HCT116 (cell line): ENCODE measurements at regions not wholly inside any gene's neighbourhood (a gene's known extent, or its start where the extent isn't known, plus 50 kb on each side); places are given as distances from the start of the nearest gene placed in this dataset.

ENCODE experiments used
- EZH2 ChIP-seq: fragments of 200-600 bp; sonication (generic); IDR thresholded peaks from 2 replicates; pipeline ENCODE4 v1.6.1; 2017; ENCODE audit warnings: antibody characterized with exemption, mixed run types
- POLR2A ChIP-seq: IDR thresholded peaks from 2 replicates; pipeline ENCODE4 v1.7.0; 2011; ENCODE audit warnings: borderline replicate concordance; ENCODE audit not compliant: insufficient read depth, insufficient read length; ENCODE audit errors: extremely low read depth
- SRF ChIP-seq: IDR thresholded peaks from 2 replicates; pipeline ENCODE4 v1.6.1; 2012; ENCODE audit warnings: low read depth
- TF ChIP-seq, protein P1 (sequence below), 3 experiments: fragments of 200-600 bp in 1 of 3; sonication (generic) in 1 of 3; IDR thresholded peaks in 2 of 3; conservative IDR thresholded peaks in 1 of 3; 2 replicates each; pipeline ENCODE4 v1.5.1; 2012 to 2017; ENCODE audit warnings: low read depth in 2 of 3, low read length in 2 of 3, antibody characterized with exemption in 1 of 3, borderline replicate concordance in 1 of 3, control low read depth in 1 of 3, mild to moderate bottlenecking in 1 of 3, mixed read lengths in 1 of 3, mixed run types in 1 of 3, moderate library complexity in 1 of 3; ENCODE audit not compliant: insufficient read depth in 1 of 3

DNA sequence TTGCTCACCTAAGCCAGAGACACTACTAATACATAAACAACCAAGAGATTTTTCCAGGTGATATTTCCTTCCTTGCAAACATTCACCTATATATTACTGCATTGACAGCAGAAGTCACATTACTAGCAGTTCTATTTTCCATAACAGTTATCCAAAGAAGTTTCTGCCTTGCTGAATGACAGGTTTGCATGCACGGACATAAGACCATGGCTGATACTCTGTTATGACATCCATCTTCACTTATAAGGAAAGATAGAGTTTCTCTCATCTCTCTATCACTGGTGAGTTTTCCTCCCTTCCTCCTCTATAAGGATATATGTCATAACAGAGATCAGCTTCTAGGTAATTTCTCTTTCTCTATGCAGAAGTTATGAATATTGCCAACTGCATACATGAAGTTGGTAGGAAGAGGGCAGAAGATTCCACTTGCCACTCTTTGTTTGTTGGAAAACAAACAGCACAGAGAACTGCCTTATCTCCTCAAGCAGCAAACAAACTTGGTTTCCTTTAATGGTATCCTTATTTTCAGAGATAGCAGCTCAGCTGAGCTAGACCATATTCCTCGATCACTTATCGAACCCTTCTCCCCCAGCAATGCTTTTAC lies 557.0 kb downstream of the VRK1 start:
- TF ChIP-seq, protein P1, sequence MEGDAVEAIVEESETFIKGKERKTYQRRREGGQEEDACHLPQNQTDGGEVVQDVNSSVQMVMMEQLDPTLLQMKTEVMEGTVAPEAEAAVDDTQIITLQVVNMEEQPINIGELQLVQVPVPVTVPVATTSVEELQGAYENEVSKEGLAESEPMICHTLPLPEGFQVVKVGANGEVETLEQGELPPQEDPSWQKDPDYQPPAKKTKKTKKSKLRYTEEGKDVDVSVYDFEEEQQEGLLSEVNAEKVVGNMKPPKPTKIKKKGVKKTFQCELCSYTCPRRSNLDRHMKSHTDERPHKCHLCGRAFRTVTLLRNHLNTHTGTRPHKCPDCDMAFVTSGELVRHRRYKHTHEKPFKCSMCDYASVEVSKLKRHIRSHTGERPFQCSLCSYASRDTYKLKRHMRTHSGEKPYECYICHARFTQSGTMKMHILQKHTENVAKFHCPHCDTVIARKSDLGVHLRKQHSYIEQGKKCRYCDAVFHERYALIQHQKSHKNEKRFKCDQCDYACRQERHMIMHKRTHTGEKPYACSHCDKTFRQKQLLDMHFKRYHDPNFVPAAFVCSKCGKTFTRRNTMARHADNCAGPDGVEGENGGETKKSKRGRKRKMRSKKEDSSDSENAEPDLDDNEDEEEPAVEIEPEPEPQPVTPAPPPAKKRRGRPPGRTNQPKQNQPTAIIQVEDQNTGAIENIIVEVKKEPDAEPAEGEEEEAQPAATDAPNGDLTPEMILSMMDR (IDR thresholded peaks at IDR 0.05 in 2 of 3, conservative IDR thresholded peaks at IDR 0.05 in 1 of 3; ENCODE audit: borderline replicate concordance in 1 of 3, insufficient read depth in 1 of 3, low read depth in 2 of 3, low read length in 2 of 3): no peak
- no peak for TF ChIP-seq POLR2A
- no peak for TF ChIP-seq EZH2
- no peak for TF ChIP-seq SRF
